IMR-90 (cell line): ENCODE measurements at regions not wholly inside any gene's neighbourhood (a gene's known extent, or its start where the extent isn't known, plus 50 kb on each side); places are given as distances from the start of the nearest gene placed in this dataset.

Experiments used
- BHLHE40 ChIP-seq: fragments of 150-350 bp; IDR thresholded peaks from 2 replicates; pipeline ENCODE4 v1.6.1; 2016; ENCODE audit warnings: mild to moderate bottlenecking, low read depth, low read length
- CEBPB ChIP-seq: IDR thresholded peaks from 2 replicates; pipeline ENCODE4 v1.6.1; 2012; ENCODE audit warnings: low read depth, low read length, improper control_type of control experiment
- CTCF ChIP-seq: conservative IDR thresholded peaks from 2 replicates; pipeline ENCODE4 v1.5.1; 2012; ENCODE audit warnings: mild to moderate bottlenecking, low read depth, low read length, improper control_type of control experiment
- FOS ChIP-seq: fragments of 150-350 bp; IDR thresholded peaks from 2 replicates; pipeline ENCODE4 v1.6.1; 2016; ENCODE audit warnings: low read depth, low read length
- MAFK ChIP-seq: IDR thresholded peaks from 2 replicates; pipeline ENCODE4 v1.6.1; 2012; ENCODE audit warnings: low read depth, low read length, improper control_type of control experiment
- MXI1 ChIP-seq: IDR thresholded peaks from 2 replicates; pipeline ENCODE4 v1.6.1; 2012; ENCODE audit warnings: low read depth, mild to moderate bottlenecking, low read length, moderate library complexity, borderline replicate concordance
- POLR2A ChIP-seq: IDR thresholded peaks from 2 replicates; pipeline ENCODE4 v1.6.1; 2012; ENCODE audit warnings: mild to moderate bottlenecking, low read depth, low read length
- RAD21 ChIP-seq: IDR thresholded peaks from 2 replicates; pipeline ENCODE4 v1.6.1; 2012; ENCODE audit warnings: low read length, improper control_type of control experiment
- RCOR1 ChIP-seq: IDR thresholded peaks from 2 replicates; pipeline ENCODE4 v1.6.1; 2012; ENCODE audit warnings: mild to moderate bottlenecking, low read length, improper control_type of control experiment; ENCODE audit not compliant: insufficient replicate concordance
- RFX5 ChIP-seq: IDR thresholded peaks from 2 replicates; pipeline ENCODE4 v1.8.0; 2012; ENCODE audit warnings: low read depth, mild to moderate bottlenecking, low read length, moderate library complexity
- USF2 ChIP-seq: fragments of 150-350 bp; IDR thresholded peaks from 2 replicates; pipeline ENCODE4 v1.6.1; 2017; ENCODE audit warnings: mild to moderate bottlenecking, antibody characterized with exemption, low read length, low read depth

- TF ChIP-seq FOS (no peak), CTCF (no peak), RFX5 (no peak), POLR2A (no peak), BHLHE40 (no peak), CEBPB (no peak), USF2 (no peak), MAFK (no peak), RCOR1 (no peak), RAD21 (no peak), MXI1 (no peak)
These were observed 691.4 kb downstream of the PCDH7 start for GRCh38 chr4:31411565-31411964.
